ENCODE measurements at regions not wholly inside any gene's neighbourhood (a gene's known extent, or its start where the extent isn't known, plus 50 kb on each side); places are given as distances from the start of the nearest gene placed in this dataset.

DNA sequence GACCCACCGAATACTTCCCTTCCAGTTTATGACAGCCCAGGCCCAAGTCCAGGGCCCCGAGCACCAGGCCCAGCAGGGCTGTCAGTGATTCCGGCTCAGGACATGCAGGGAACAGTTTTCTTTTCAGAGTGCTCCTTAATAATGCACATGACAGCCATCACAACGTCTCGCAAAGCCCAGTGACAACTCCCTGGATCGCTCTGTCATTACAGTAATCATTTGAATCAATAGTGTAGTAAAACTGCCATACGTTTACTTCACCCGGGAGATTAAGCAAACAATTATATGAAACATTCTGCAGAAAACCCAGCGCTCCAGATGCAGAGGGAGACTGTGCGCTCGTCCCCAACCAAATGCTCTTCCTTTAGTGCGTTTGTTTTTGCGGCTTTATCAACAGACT is 162.6 kb upstream of the CDH13 start (continued):
- TF ChIP-seq BHLHE40 (IDR thresholded peaks at IDR 0.05; ENCODE audit: borderline replicate concordance in 1 of 2, low read depth in 2 of 2, low read length in 1 of 2) (no peak), CBX5 (IDR thresholded peaks at IDR 0.05; ENCODE audit: low read depth) (no peak), RAD51 (IDR thresholded peaks at IDR 0.05) (no peak), SMARCA5 (IDR thresholded peaks at IDR 0.05) (no peak)
- TF ChIP-seq, protein P1, sequence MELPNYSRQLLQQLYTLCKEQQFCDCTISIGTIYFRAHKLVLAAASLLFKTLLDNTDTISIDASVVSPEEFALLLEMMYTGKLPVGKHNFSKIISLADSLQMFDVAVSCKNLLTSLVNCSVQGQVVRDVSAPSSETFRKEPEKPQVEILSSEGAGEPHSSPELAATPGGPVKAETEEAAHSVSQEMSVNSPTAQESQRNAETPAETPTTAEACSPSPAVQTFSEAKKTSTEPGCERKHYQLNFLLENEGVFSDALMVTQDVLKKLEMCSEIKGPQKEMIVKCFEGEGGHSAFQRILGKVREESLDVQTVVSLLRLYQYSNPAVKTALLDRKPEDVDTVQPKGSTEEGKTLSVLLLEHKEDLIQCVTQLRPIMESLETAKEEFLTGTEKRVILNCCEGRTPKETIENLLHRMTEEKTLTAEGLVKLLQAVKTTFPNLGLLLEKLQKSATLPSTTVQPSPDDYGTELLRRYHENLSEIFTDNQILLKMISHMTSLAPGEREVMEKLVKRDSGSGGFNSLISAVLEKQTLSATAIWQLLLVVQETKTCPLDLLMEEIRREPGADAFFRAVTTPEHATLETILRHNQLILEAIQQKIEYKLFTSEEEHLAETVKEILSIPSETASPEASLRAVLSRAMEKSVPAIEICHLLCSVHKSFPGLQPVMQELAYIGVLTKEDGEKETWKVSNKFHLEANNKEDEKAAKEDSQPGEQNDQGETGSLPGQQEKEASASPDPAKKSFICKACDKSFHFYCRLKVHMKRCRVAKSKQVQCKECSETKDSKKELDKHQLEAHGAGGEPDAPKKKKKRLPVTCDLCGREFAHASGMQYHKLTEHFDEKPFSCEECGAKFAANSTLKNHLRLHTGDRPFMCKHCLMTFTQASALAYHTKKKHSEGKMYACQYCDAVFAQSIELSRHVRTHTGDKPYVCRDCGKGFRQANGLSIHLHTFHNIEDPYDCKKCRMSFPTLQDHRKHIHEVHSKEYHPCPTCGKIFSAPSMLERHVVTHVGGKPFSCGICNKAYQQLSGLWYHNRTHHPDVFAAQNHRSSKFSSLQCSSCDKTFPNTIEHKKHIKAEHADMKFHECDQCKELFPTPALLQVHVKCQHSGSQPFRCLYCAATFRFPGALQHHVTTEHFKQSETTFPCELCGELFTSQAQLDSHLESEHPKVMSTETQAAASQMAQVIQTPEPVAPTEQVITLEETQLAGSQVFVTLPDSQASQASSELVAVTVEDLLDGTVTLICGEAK (IDR thresholded peaks at IDR 0.05; ENCODE audit: borderline replicate concordance): no peak

DNA sequence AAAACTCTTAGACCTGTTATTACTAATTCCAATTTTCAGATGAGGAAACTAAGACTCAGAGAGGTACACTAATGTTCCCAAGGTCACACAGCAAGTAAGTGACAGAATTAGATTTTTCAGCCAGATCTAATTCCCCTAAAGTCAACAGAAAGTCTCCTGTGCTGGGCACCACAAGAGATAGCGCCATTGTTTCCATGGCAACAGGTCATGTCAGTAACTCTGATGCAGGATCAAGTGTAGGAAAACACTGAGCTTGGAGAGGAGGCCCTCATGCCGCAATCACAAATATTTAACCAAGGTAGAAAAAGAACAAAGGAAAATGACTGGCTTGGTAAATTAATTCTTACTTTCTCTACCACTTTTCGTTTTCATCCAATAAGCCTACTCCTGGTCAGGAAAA is 166.0 kb upstream of the CDH13 start:
- FAIRE-seq: no peak
- CTCF ChIA-PET: interaction anchor here (1.6 kb wide), 1 partner anchor 197 kb away, joined by 3 read pairs; no protein-coding TSS in a partner anchor
- RAD21 ChIA-PET (ENCODE audit: unreplicated experiment): no interaction called here
- in situ Hi-C loops (cut with MboI) (no loop called here), intact Hi-C loops (cut with micrococcal nuclease; ENCODE audit: unreplicated experiment) (no loop called here)
- Histone ChIP-seq H4K20me1 (ENCODE audit: control insufficient read depth, insufficient read depth) (no peaks in the 10 kb centered on the region), H2AFZ (ENCODE audit: control insufficient read depth, low read depth, low read length) (no peak overlapping the region), H3K27me3 (replicated peaks in 1 of 2; ENCODE audit: control insufficient read depth in 2 of 2, insufficient read depth in 2 of 2, low read length in 1 of 2) (no peaks in the 10 kb centered on the region), H3K4me3 (no peak overlapping the region), H3K9me3 (replicated peaks; ENCODE audit: control insufficient read depth, insufficient read depth, low read length) (no peaks in the 10 kb centered on the region), H3K36me3 (ENCODE audit: control insufficient read depth in 2 of 2, insufficient read depth in 2 of 2, low read length in 1 of 2) (no peaks in the 10 kb centered on the region), H3K4me1 (ENCODE audit: control insufficient read depth, insufficient read depth, low read length) (no peaks in the 10 kb centered on the region), H3K9ac (ENCODE audit: control insufficient read depth, insufficient read depth, low read length) (no peak overlapping the region), H3K4me2 (ENCODE audit: control insufficient read depth, insufficient read depth) (no peak overlapping the region), H3K27ac (ENCODE audit: control insufficient read depth, insufficient read depth) (no peak overlapping the region), H3K79me2 (ENCODE audit: control insufficient read depth, insufficient read depth, low read length) (no peaks in the 10 kb centered on the region)
- BruUV-seq (replicated peaks): no TSS peak
- POLR2A ChIA-PET: no interaction called here
- WGBS (ENCODE audit: insufficient coverage, insufficient replicate concordance, low lambda C conversion rate, missing lambda C conversion rate): 49% methylated on average over 3 of the region's 3 CpGs
- SMC1A ChIA-PET (ENCODE audit: uncharacterized antibody, unreplicated experiment): no interaction called here
- no peak for ATAC-seq
- DNase-seq (ENCODE audit: low read depth, low spot score): no peak
- no peak for TF ChIP-seq SMAD5 (IDR thresholded peaks at IDR 0.05; ENCODE audit: low read depth)
- TF ChIP-seq, protein P2, sequence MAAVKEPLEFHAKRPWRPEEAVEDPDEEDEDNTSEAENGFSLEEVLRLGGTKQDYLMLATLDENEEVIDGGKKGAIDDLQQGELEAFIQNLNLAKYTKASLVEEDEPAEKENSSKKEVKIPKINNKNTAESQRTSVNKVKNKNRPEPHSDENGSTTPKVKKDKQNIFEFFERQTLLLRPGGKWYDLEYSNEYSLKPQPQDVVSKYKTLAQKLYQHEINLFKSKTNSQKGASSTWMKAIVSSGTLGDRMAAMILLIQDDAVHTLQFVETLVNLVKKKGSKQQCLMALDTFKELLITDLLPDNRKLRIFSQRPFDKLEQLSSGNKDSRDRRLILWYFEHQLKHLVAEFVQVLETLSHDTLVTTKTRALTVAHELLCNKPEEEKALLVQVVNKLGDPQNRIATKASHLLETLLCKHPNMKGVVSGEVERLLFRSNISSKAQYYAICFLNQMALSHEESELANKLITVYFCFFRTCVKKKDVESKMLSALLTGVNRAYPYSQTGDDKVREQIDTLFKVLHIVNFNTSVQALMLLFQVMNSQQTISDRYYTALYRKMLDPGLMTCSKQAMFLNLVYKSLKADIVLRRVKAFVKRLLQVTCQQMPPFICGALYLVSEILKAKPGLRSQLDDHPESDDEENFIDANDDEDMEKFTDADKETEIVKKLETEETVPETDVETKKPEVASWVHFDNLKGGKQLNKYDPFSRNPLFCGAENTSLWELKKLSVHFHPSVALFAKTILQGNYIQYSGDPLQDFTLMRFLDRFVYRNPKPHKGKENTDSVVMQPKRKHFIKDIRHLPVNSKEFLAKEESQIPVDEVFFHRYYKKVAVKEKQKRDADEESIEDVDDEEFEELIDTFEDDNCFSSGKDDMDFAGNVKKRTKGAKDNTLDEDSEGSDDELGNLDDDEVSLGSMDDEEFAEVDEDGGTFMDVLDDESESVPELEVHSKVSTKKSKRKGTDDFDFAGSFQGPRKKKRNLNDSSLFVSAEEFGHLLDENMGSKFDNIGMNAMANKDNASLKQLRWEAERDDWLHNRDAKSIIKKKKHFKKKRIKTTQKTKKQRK (IDR thresholded peaks at IDR 0.05; ENCODE audit: low read depth, low read length): no peak
- no peak for TF ChIP-seq RB1 (IDR thresholded peaks at IDR 0.05; ENCODE audit: borderline replicate concordance)
- no peak for TF ChIP-seq NFYA (IDR thresholded peaks at IDR 0.05; ENCODE audit: borderline replicate concordance, low read depth, low read length)
- no peak for TF ChIP-seq IRF4 (IDR thresholded peaks at IDR 0.05; ENCODE audit: low read depth, low read length)
- TF ChIP-seq, protein P3, sequence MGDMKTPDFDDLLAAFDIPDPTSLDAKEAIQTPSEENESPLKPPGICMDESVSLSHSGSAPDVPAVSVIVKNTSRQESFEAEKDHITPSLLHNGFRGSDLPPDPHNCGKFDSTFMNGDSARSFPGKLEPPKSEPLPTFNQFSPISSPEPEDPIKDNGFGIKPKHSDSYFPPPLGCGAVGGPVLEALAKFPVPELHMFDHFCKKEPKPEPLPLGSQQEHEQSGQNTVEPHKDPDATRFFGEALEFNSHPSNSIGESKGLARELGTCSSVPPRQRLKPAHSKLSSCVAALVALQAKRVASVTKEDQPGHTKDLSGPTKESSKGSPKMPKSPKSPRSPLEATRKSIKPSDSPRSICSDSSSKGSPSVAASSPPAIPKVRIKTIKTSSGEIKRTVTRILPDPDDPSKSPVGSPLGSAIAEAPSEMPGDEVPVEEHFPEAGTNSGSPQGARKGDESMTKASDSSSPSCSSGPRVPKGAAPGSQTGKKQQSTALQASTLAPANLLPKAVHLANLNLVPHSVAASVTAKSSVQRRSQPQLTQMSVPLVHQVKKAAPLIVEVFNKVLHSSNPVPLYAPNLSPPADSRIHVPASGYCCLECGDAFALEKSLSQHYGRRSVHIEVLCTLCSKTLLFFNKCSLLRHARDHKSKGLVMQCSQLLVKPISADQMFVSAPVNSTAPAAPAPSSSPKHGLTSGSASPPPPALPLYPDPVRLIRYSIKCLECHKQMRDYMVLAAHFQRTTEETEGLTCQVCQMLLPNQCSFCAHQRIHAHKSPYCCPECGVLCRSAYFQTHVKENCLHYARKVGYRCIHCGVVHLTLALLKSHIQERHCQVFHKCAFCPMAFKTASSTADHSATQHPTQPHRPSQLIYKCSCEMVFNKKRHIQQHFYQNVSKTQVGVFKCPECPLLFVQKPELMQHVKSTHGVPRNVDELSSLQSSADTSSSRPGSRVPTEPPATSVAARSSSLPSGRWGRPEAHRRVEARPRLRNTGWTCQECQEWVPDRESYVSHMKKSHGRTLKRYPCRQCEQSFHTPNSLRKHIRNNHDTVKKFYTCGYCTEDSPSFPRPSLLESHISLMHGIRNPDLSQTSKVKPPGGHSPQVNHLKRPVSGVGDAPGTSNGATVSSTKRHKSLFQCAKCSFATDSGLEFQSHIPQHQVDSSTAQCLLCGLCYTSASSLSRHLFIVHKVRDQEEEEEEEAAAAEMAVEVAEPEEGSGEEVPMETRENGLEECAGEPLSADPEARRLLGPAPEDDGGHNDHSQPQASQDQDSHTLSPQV (IDR thresholded peaks at IDR 0.05): no peak
- TF ChIP-seq, protein P4, sequence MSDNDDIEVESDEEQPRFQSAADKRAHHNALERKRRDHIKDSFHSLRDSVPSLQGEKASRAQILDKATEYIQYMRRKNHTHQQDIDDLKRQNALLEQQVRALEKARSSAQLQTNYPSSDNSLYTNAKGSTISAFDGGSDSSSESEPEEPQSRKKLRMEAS (IDR thresholded peaks at IDR 0.05; ENCODE audit: low read depth, low read length): no peak

Measured in GM12878 (cell line).